Natural killer cell treated with Interleukin-12 subunit alpha and Interleukin-12 subunit beta and Interleukin-15 and Interleukin-18, amount 100 ng/mL, for 72 hours (primary cell): ENCODE measurements at regions not wholly inside any gene's neighbourhood (a gene's known extent, or its start where the extent isn't known, plus 50 kb on each side); places are given as distances from the start of the nearest gene placed in this dataset.

Experiments used
- ATAC-seq, 2 donors: fragments of 150-1000 bp; cut with Tn5 transposase in 1 of 2; sonication (Bioruptor Pico), chemical (Tn5 transposase) in 1 of 2; 2 replicates each; pipeline ENCODE4 v1.10.0; 2021
- DNase-seq: peaks from one replicate; pipeline ENCODE4 v3.0.0; 2022; ENCODE audit warnings: low spot score
- H3K27ac Mint-ChIP-seq, 2 donors: 1 replicate in 1 of 2; 2 replicates in 1 of 2; pipeline ENCODE4 v1.8.0; 2022; ENCODE audit warnings: mixed read lengths in 2 of 2, mild to moderate bottlenecking in 1 of 2, moderate library complexity in 1 of 2
- H3K27me3 Mint-ChIP-seq, 2 donors: 1 replicate in 1 of 2; 2 replicates in 1 of 2; pipeline ENCODE4 v1.8.0; 2022; ENCODE audit warnings: mixed read lengths in 2 of 2
- H3K36me3 Mint-ChIP-seq: one replicate; pipeline ENCODE4 v1.8.0; 2022; ENCODE audit warnings: mixed read lengths
- H3K4me1 Mint-ChIP-seq, 2 donors: 1 replicate in 1 of 2; 2 replicates in 1 of 2; pipeline ENCODE4 v1.8.0; 2022; ENCODE audit warnings: low read depth in 2 of 2, mixed read lengths in 2 of 2, mild to moderate bottlenecking in 1 of 2
- H3K4me3 Mint-ChIP-seq: one replicate; pipeline ENCODE4 v1.8.0; 2022; ENCODE audit warnings: mixed read lengths
- H3K9me3 Mint-ChIP-seq: 2 replicates; pipeline ENCODE4 v1.8.0; 2022; ENCODE audit warnings: mixed read lengths

- no peak overlapping the region for H3K27ac Mint-ChIP-seq
- peaks cover 2 to 7% of the 10 kb centered on the region in 2 donors for H3K27me3 Mint-ChIP-seq
- ATAC-seq (no peak), DNase-seq (no peak)
- no peaks in the 10 kb centered on the region for H3K4me1 Mint-ChIP-seq
- H3K4me3 Mint-ChIP-seq: no peak overlapping the region
- H3K9me3 Mint-ChIP-seq: no peaks in the 10 kb centered on the region
- H3K36me3 Mint-ChIP-seq: no peaks in the 10 kb centered on the region
These were observed 524.7 kb downstream of the SPRY1 start for GRCh38 chr4:123921339-123921738.

GRCh38 chr4:123922847-123923246 lies 526.3 kb downstream of the SPRY1 start:
- Mint-ChIP-seq H3K36me3 (no peaks in the 10 kb centered on the region), H3K9me3 (no peaks in the 10 kb centered on the region), H3K27ac (no peak overlapping the region), H3K4me3 (no peak overlapping the region), H3K4me1 (no peaks in the 10 kb centered on the region), H3K27me3 (peaks cover 2 to 7% of the 10 kb centered on the region in 2 donors)
- no peak for DNase-seq
- no peak for ATAC-seq

GRCh38 chr4:123924536-123924935 lies 527.9 kb downstream of the SPRY1 start:
- H3K27ac Mint-ChIP-seq: no peak overlapping the region
- no peaks in the 10 kb centered on the region for H3K36me3 Mint-ChIP-seq
- no peaks in the 10 kb centered on the region for H3K4me1 Mint-ChIP-seq
- H3K9me3 Mint-ChIP-seq: no peaks in the 10 kb centered on the region
- H3K27me3 Mint-ChIP-seq: peaks cover 2 to 7% of the 10 kb centered on the region in 2 donors
- no peak for ATAC-seq
- DNase-seq: no peak
- H3K4me3 Mint-ChIP-seq: no peak overlapping the region

DNA sequence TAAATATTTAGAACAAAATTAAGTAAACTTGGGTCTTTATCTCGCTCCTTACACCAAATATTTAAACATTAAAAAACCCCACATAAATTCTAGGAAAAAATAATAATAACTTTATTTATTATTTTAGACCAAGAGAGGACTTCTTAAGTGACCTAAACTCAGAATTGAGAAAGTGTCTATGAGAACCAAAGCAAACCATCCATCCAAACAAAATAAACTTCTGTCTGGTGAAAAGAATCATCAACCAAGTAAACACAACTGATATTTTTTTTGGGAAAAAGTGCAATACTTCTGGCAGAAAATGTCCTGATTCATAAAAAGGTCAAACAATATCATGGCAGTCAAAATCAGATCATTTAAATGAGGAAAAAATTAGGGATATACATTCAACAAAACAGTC lies 533.0 kb downstream of the SPRY1 start:
- H3K4me1 Mint-ChIP-seq: no peaks in the 10 kb centered on the region
- H3K9me3 Mint-ChIP-seq: peaks cover 2% of the 10 kb centered on the region
- no peak for ATAC-seq
- no peaks in the 10 kb centered on the region for H3K36me3 Mint-ChIP-seq
- DNase-seq: no peak
- H3K4me3 Mint-ChIP-seq: no peak overlapping the region
- H3K27me3 Mint-ChIP-seq: peaks cover under 1 to 3% of the 10 kb centered on the region in 2 donors
- no peak overlapping the region for H3K27ac Mint-ChIP-seq

- no peak for ATAC-seq
- no peak overlapping the region for H3K4me3 Mint-ChIP-seq
- H3K4me1 Mint-ChIP-seq: no peaks in the 10 kb centered on the region
- DNase-seq: no peak
- no peaks in the 10 kb centered on the region for H3K36me3 Mint-ChIP-seq
- peaks cover 2% of the 10 kb centered on the region for H3K9me3 Mint-ChIP-seq
- H3K27ac Mint-ChIP-seq: no peak overlapping the region
- no peaks in the 10 kb centered on the region for H3K27me3 Mint-ChIP-seq
These were observed 534.4 kb downstream of the SPRY1 start for GRCh38 chr4:123930996-123931395.

DNA sequence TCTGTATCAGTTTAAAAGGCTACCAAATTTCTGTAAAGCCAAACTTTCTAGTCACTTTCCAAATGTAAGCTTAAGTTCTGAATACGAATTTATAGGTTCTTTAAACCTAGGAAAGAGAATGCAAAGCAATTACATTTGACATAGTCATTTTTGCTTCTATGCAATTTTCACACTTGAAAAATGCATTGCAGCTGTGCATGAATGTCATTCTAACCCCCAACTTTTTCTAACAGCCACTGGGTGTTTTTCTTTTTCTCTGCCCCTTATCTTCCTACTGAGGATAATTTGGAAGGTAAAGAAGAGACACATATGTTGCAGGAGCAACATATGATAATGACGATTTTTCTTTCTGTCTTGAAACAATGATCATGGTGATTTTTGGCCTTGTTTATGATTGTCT lies 537.5 kb downstream of the SPRY1 start:
- no peak for DNase-seq
- Mint-ChIP-seq H3K36me3 (no peaks in the 10 kb centered on the region), H3K27ac (no peak overlapping the region), H3K4me3 (no peak overlapping the region), H3K4me1 (no peaks in the 10 kb centered on the region), H3K9me3 (peaks cover 2% of the 10 kb centered on the region), H3K27me3 (no peaks in the 10 kb centered on the region)
- no peak for ATAC-seq

DNA sequence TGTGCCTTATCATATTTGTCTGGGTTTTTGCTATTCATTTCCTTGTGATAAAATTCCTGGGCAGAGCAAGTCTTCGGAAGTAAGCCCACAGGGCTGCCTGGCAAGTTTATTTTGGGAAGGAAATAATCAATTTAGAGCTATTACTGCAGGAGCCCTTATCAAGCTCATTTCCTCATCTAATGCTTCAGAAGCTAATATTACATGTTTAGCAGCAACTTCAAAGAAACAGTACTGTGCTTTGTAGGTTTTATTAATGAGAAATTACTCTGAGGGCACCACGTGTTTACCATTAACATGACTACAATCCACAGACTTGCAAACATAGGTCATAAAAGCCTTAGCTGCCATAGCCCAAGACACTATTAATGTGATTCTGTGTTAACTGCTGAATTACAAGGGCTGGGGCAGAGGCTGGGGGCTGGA lies 540.0 kb downstream of the SPRY1 start:
- Mint-ChIP-seq H3K27me3 (no peaks in the 10 kb centered on the region), H3K9me3 (peaks cover 2% of the 10 kb centered on the region), H3K4me1 (no peaks in the 10 kb centered on the region), H3K36me3 (no peaks in the 10 kb centered on the region), H3K4me3 (no peak overlapping the region), H3K27ac (no peak overlapping the region)
- ATAC-seq (no peak), DNase-seq (no peak)

- ATAC-seq: no peak
- DNase-seq: no peak
- Mint-ChIP-seq H3K36me3 (no peaks in the 10 kb centered on the region), H3K9me3 (peaks cover 2% of the 10 kb centered on the region), H3K27ac (no peak overlapping the region), H3K27me3 (no peaks in the 10 kb centered on the region), H3K4me3 (no peak overlapping the region), H3K4me1 (no peaks in the 10 kb centered on the region)
These were observed 541.0 kb downstream of the SPRY1 start for GRCh38 chr4:123937581-123937980.

DNA sequence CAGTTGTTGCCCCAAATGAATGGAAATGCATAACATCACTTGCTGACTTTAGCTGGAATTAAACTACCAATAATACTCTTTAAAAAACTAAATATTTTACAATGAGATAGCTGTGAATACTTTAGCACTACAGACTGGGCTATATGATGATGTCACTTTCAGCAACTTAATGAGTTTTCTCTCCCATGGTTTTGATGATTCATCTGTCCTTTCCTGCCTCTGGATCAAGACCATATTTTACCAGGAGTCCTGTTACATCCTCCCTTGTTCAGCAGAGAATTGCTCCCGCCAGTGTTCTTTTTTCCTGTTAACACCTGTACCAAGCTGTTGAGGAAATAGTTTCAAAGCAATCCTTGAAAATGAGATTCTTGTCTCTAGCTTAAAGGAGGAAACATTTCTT lies 543.0 kb downstream of the SPRY1 start:
- no peaks in the 10 kb centered on the region for H3K36me3 Mint-ChIP-seq
- H3K4me3 Mint-ChIP-seq: no peak overlapping the region
- no peaks in the 10 kb centered on the region for H3K9me3 Mint-ChIP-seq
- no peak overlapping the region for H3K27ac Mint-ChIP-seq
- no peaks in the 10 kb centered on the region for H3K4me1 Mint-ChIP-seq
- ATAC-seq: no peak
- DNase-seq: no peak
- H3K27me3 Mint-ChIP-seq: no peaks in the 10 kb centered on the region

DNA sequence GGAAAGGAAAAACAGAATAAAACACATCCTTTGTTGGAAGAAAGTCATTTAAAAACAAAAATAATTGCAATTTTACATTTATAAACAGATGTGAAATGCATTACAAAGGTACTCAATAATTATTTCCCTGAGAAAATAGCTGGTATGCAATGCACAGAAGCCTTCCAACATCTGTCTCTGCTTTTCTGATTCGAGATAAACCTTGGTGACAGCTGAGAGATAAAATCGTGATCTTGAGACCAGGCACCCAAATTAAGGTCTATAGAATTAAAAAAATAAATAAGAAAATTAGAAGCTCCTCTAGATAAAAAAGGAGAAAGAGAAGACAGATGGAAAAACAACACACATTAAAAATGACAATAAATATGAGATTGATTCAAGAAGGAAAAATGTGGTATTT lies 544.0 kb downstream of the SPRY1 start:
- no peak for DNase-seq
- Mint-ChIP-seq H3K4me3 (no peak overlapping the region), H3K27ac (no peak overlapping the region), H3K27me3 (no peaks in the 10 kb centered on the region), H3K36me3 (no peaks in the 10 kb centered on the region), H3K4me1 (no peaks in the 10 kb centered on the region), H3K9me3 (no peaks in the 10 kb centered on the region)
- ATAC-seq: no peak

GRCh38 chr4:123941306-123941705 lies 544.7 kb downstream of the SPRY1 start:
- Mint-ChIP-seq H3K9me3 (no peaks in the 10 kb centered on the region), H3K27me3 (no peaks in the 10 kb centered on the region), H3K36me3 (no peaks in the 10 kb centered on the region), H3K4me1 (no peaks in the 10 kb centered on the region), H3K27ac (no peak overlapping the region), H3K4me3 (no peak overlapping the region)
- ATAC-seq (no peak), DNase-seq (no peak)

- no peak overlapping the region for H3K27ac Mint-ChIP-seq
These were observed 547.4 kb downstream of the SPRY1 start for GRCh38 chr4:123943976-123944375.

DNA sequence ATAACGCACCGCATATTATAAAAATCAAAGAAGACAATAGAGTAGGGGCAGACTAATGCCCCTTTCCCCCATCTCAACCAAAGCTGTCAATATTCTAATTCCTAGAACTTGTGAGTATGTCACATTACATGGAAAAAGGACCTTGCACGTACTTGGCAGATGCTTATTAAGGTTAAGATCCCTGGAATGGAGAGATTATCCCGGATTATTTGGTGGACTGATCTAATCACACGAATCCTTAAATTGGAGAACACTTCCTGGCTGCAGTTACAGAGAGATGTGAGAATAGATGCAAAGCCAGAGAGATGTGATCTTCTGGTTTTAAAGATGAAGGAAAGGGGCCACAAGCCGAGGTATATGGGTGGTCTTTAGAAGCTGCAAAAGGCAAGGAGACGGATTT lies 548.7 kb downstream of the SPRY1 start:
- H3K36me3 Mint-ChIP-seq: no peaks in the 10 kb centered on the region
- no peak overlapping the region for H3K27ac Mint-ChIP-seq
- ATAC-seq (no peak), DNase-seq (no peak)
- no peak overlapping the region for H3K4me3 Mint-ChIP-seq
- H3K9me3 Mint-ChIP-seq: no peaks in the 10 kb centered on the region
- H3K27me3 Mint-ChIP-seq: no peaks in the 10 kb centered on the region
- no peaks in the 10 kb centered on the region for H3K4me1 Mint-ChIP-seq

More at GRCh38 chr4:123943976-123944375, 547.4 kb downstream of the SPRY1 start:
- H3K36me3 Mint-ChIP-seq: no peaks in the 10 kb centered on the region
- DNase-seq (no peak), ATAC-seq (no peak)
- no peaks in the 10 kb centered on the region for H3K9me3 Mint-ChIP-seq
- H3K4me1 Mint-ChIP-seq: no peaks in the 10 kb centered on the region
- no peak overlapping the region for H3K4me3 Mint-ChIP-seq
- no peaks in the 10 kb centered on the region for H3K27me3 Mint-ChIP-seq

DNA sequence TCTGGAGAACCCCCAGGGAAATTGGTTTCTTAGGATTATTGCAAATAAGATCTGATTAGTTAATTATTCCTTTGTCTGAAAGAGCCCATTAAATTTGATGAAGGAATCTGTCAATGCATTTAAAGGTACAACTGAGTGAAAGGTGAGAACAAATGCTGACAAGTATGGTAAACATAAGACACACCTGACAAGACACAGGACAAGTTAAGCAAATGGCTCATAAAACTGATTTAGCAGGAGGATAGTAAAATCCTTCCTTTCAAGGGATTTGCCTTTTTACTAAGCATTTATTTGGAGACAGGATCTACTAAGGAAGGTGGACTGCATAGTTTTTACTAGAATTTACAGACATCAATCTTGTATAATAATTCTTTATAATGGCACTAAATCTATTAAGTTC lies 553.9 kb downstream of the SPRY1 start:
- Mint-ChIP-seq H3K4me3 (no peak overlapping the region), H3K36me3 (no peaks in the 10 kb centered on the region), H3K27ac (no peak overlapping the region), H3K4me1 (no peaks in the 10 kb centered on the region), H3K27me3 (no peaks in the 10 kb centered on the region), H3K9me3 (peaks cover 3% of the 10 kb centered on the region)
- ATAC-seq (no peak), DNase-seq (no peak)

DNA sequence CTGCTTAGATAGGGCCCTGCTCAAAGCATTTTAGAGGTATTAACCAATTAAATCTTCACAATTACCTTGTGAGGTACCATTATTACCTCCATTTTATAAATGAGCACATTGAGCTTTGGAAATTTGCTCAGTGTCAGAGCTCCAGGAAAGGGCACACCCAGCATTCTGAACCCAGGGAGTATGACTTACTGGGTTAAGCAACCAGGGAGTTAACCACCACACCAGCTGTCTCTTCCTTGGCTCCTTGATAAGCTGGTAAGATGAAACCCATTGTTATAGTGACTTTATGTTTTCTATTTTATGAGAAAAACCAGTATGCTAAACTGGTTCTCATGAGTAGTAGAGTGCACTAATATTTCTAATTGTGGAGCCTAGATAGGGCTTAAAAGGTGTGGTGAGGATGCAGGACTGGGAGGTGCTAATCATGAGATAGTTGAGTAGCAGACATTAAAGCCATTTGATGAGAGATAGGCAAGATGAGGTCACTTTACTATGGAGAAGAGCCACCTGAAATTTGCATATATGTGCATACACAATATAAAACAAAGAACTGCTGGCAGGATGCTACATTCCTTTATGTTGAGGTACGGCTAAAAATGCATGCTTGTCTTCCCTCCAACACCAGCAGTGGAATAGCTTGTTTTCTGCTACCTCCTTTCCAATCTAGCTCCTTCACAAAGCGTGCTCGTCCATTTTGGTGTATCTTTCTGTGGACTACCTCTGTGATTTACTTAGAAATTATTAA lies 556.1 kb downstream of the SPRY1 start:
- H3K27ac Mint-ChIP-seq: no peak overlapping the region
- no peaks in the 10 kb centered on the region for H3K4me1 Mint-ChIP-seq
- no peak for ATAC-seq
- H3K27me3 Mint-ChIP-seq: no peaks in the 10 kb centered on the region
- peaks cover 3% of the 10 kb centered on the region for H3K9me3 Mint-ChIP-seq
- DNase-seq: no peak
- no peaks in the 10 kb centered on the region for H3K36me3 Mint-ChIP-seq
- H3K4me3 Mint-ChIP-seq: no peak overlapping the region
